ENCODE measurements at regions not wholly inside any gene's neighbourhood (a gene's known extent, or its start where the extent isn't known, plus 50 kb on each side); places are given as distances from the start of the nearest gene placed in this dataset.

GRCh38 chr9:117858561-117858960 lies 154.4 kb downstream of the TLR4 start:
- H3K4me3 ChIP-seq (ENCODE audit: low read depth, low read length), result no peak overlapping the region
- H3K9ac ChIP-seq (ENCODE audit: low read depth, low read length), result no peak overlapping the region
- H3K27ac ChIP-seq (ENCODE audit: low read depth, low read length), result no peak overlapping the region
- no peaks in the 10 kb centered on the region for H3K9me3 ChIP-seq (ENCODE audit: control insufficient read depth, insufficient read depth, low read length)
- H3K36me3 ChIP-seq (ENCODE audit: control insufficient read depth, insufficient read depth, low read length), result no peaks in the 10 kb centered on the region
- no peaks in the 10 kb centered on the region for H3K27me3 ChIP-seq (ENCODE audit: control insufficient read depth, insufficient read depth, low read length)
- H3K4me1 ChIP-seq (ENCODE audit: control insufficient read depth, insufficient read depth, low read length), result peaks cover 16% of the 10 kb centered on the region; the same call in 1 of the 2 replicates

GRCh38 chr9:117860849-117861248 lies 156.6 kb downstream of the TLR4 start:
- Histone ChIP-seq H3K4me3 (ENCODE audit: low read depth, low read length) (no peak overlapping the region), H3K9me3 (ENCODE audit: control insufficient read depth, insufficient read depth, low read length) (no peaks in the 10 kb centered on the region), H3K4me1 (ENCODE audit: control insufficient read depth, insufficient read depth, low read length) (peaks cover 8% of the 10 kb centered on the region; the same call in 1 of the 2 replicates), H3K36me3 (ENCODE audit: control insufficient read depth, insufficient read depth, low read length) (no peaks in the 10 kb centered on the region), H3K27me3 (ENCODE audit: control insufficient read depth, insufficient read depth, low read length) (no peaks in the 10 kb centered on the region), H3K9ac (ENCODE audit: low read depth, low read length) (no peak overlapping the region), H3K27ac (ENCODE audit: low read depth, low read length) (no peak overlapping the region)

- H3K4me1 ChIP-seq (ENCODE audit: control insufficient read depth, insufficient read depth, low read length), result no peaks in the 10 kb centered on the region
- no peak overlapping the region for H3K9ac ChIP-seq (ENCODE audit: low read depth, low read length)
- no peaks in the 10 kb centered on the region for H3K36me3 ChIP-seq (ENCODE audit: control insufficient read depth, insufficient read depth, low read length)
- no peaks in the 10 kb centered on the region for H3K27me3 ChIP-seq (ENCODE audit: control insufficient read depth, insufficient read depth, low read length)
- no peak overlapping the region for H3K4me3 ChIP-seq (ENCODE audit: low read depth, low read length)
- no peaks in the 10 kb centered on the region for H3K9me3 ChIP-seq (ENCODE audit: control insufficient read depth, insufficient read depth, low read length)
- no peak overlapping the region for H3K27ac ChIP-seq (ENCODE audit: low read depth, low read length)
These were observed 160.3 kb downstream of the TLR4 start for GRCh38 chr9:117864385-117865057.

GRCh38 chr9:117868594-117868993 lies 164.4 kb downstream of the TLR4 start:
- no peaks in the 10 kb centered on the region for H3K9me3 ChIP-seq (ENCODE audit: control insufficient read depth, insufficient read depth, low read length)
- H3K27ac ChIP-seq (ENCODE audit: low read depth, low read length), result no peak overlapping the region
- no peaks in the 10 kb centered on the region for H3K4me1 ChIP-seq (ENCODE audit: control insufficient read depth, insufficient read depth, low read length)
- H3K27me3 ChIP-seq (ENCODE audit: control insufficient read depth, insufficient read depth, low read length), result no peaks in the 10 kb centered on the region
- H3K9ac ChIP-seq (ENCODE audit: low read depth, low read length), result no peak overlapping the region
- no peak overlapping the region for H3K4me3 ChIP-seq (ENCODE audit: low read depth, low read length)
- H3K36me3 ChIP-seq (ENCODE audit: control insufficient read depth, insufficient read depth, low read length), result no peaks in the 10 kb centered on the region

- Histone ChIP-seq H3K4me1 (ENCODE audit: control insufficient read depth, insufficient read depth, low read length) (no peaks in the 10 kb centered on the region), H3K9ac (ENCODE audit: low read depth, low read length) (no peak overlapping the region), H3K4me3 (ENCODE audit: low read depth, low read length) (no peak overlapping the region), H3K9me3 (ENCODE audit: control insufficient read depth, insufficient read depth, low read length) (no peaks in the 10 kb centered on the region), H3K36me3 (ENCODE audit: control insufficient read depth, insufficient read depth, low read length) (no peaks in the 10 kb centered on the region), H3K27ac (ENCODE audit: low read depth, low read length) (no peak overlapping the region), H3K27me3 (ENCODE audit: control insufficient read depth, insufficient read depth, low read length) (no peaks in the 10 kb centered on the region)
These were observed 165.1 kb downstream of the TLR4 start for GRCh38 chr9:117869287-117869686.

- Histone ChIP-seq H3K36me3 (ENCODE audit: control insufficient read depth, insufficient read depth, low read length) (no peaks in the 10 kb centered on the region), H3K9ac (ENCODE audit: low read depth, low read length) (no peak overlapping the region), H3K9me3 (ENCODE audit: control insufficient read depth, insufficient read depth, low read length) (no peaks in the 10 kb centered on the region), H3K4me3 (ENCODE audit: low read depth, low read length) (no peak overlapping the region), H3K27ac (ENCODE audit: low read depth, low read length) (no peak overlapping the region), H3K4me1 (ENCODE audit: control insufficient read depth, insufficient read depth, low read length) (no peaks in the 10 kb centered on the region), H3K27me3 (ENCODE audit: control insufficient read depth, insufficient read depth, low read length) (no peaks in the 10 kb centered on the region)
These were observed 165.5 kb downstream of the TLR4 start for GRCh38 chr9:117869712-117870111.

GRCh38 chr9:117873664-117874063 lies 169.5 kb downstream of the TLR4 start:
- Histone ChIP-seq H3K36me3 (ENCODE audit: control insufficient read depth, insufficient read depth, low read length) (no peaks in the 10 kb centered on the region), H3K27me3 (ENCODE audit: control insufficient read depth, insufficient read depth, low read length) (no peaks in the 10 kb centered on the region)

GRCh38 chr9:117875886-117876285 lies 171.7 kb downstream of the TLR4 start:
- no peaks in the 10 kb centered on the region for H3K4me1 ChIP-seq (ENCODE audit: control insufficient read depth, insufficient read depth, low read length)
- H3K9ac ChIP-seq (ENCODE audit: low read depth, low read length), result no peak overlapping the region
- H3K9me3 ChIP-seq (ENCODE audit: control insufficient read depth, insufficient read depth, low read length), result no peaks in the 10 kb centered on the region
- no peaks in the 10 kb centered on the region for H3K36me3 ChIP-seq (ENCODE audit: control insufficient read depth, insufficient read depth, low read length)
- no peaks in the 10 kb centered on the region for H3K27me3 ChIP-seq (ENCODE audit: control insufficient read depth, insufficient read depth, low read length)
- H3K4me3 ChIP-seq (ENCODE audit: low read depth, low read length), result no peak overlapping the region
- H3K27ac ChIP-seq (ENCODE audit: low read depth, low read length), result no peak overlapping the region

More at GRCh38 chr9:117873664-117874063, 169.5 kb downstream of the TLR4 start:
- Histone ChIP-seq H3K4me3 (ENCODE audit: low read depth, low read length) (no peak overlapping the region), H3K9ac (ENCODE audit: low read depth, low read length) (no peak overlapping the region), H3K9me3 (ENCODE audit: control insufficient read depth, insufficient read depth, low read length) (no peaks in the 10 kb centered on the region), H3K27ac (ENCODE audit: low read depth, low read length) (no peak overlapping the region), H3K4me1 (ENCODE audit: control insufficient read depth, insufficient read depth, low read length) (no peaks in the 10 kb centered on the region)

- no peak overlapping the region for H3K9ac ChIP-seq (ENCODE audit: low read depth, low read length)
- no peaks in the 10 kb centered on the region for H3K36me3 ChIP-seq (ENCODE audit: control insufficient read depth, insufficient read depth, low read length)
- no peaks in the 10 kb centered on the region for H3K4me1 ChIP-seq (ENCODE audit: control insufficient read depth, insufficient read depth, low read length)
- H3K27me3 ChIP-seq (ENCODE audit: control insufficient read depth, insufficient read depth, low read length), result no peaks in the 10 kb centered on the region
- H3K9me3 ChIP-seq (ENCODE audit: control insufficient read depth, insufficient read depth, low read length), result no peaks in the 10 kb centered on the region
- no peak overlapping the region for H3K4me3 ChIP-seq (ENCODE audit: low read depth, low read length)
- H3K27ac ChIP-seq (ENCODE audit: low read depth, low read length), result no peak overlapping the region
These were observed 178.0 kb downstream of the TLR4 start for GRCh38 chr9:117882171-117882570.

GRCh38 chr9:117886616-117887015 lies 182.4 kb downstream of the TLR4 start:
- Histone ChIP-seq H3K4me1 (ENCODE audit: control insufficient read depth, insufficient read depth, low read length) (no peaks in the 10 kb centered on the region), H3K27me3 (ENCODE audit: control insufficient read depth, insufficient read depth, low read length) (no peaks in the 10 kb centered on the region), H3K4me3 (ENCODE audit: low read depth, low read length) (no peak overlapping the region), H3K9me3 (ENCODE audit: control insufficient read depth, insufficient read depth, low read length) (no peaks in the 10 kb centered on the region), H3K27ac (ENCODE audit: low read depth, low read length) (no peak overlapping the region), H3K36me3 (ENCODE audit: control insufficient read depth, insufficient read depth, low read length) (no peaks in the 10 kb centered on the region), H3K9ac (ENCODE audit: low read depth, low read length) (no peak overlapping the region)

- no peaks in the 10 kb centered on the region for H3K36me3 ChIP-seq (ENCODE audit: control insufficient read depth, insufficient read depth, low read length)
These were observed 183.2 kb downstream of the TLR4 start for GRCh38 chr9:117887383-117887782.

More at GRCh38 chr9:117887383-117887782, 183.2 kb downstream of the TLR4 start:
- Histone ChIP-seq H3K27me3 (ENCODE audit: control insufficient read depth, insufficient read depth, low read length) (no peaks in the 10 kb centered on the region), H3K27ac (ENCODE audit: low read depth, low read length) (no peak overlapping the region), H3K9ac (ENCODE audit: low read depth, low read length) (no peak overlapping the region), H3K4me3 (ENCODE audit: low read depth, low read length) (no peak overlapping the region), H3K9me3 (ENCODE audit: control insufficient read depth, insufficient read depth, low read length) (no peaks in the 10 kb centered on the region), H3K4me1 (ENCODE audit: control insufficient read depth, insufficient read depth, low read length) (no peaks in the 10 kb centered on the region)
